Endodermal cell (in vitro differentiated cells): ENCODE measurements at regions not wholly inside any gene's neighbourhood (a gene's known extent, or its start where the extent isn't known, plus 50 kb on each side); places are given as distances from the start of the nearest gene placed in this dataset.

Source experiments
- DNase-seq: peaks from one replicate; pipeline ENCODE4 v3.0.0-alpha.2; 2017
- H3K27ac ChIP-seq: 2 replicates; pipeline ENCODE4 v1.5.1; 2013; ENCODE audit warnings: mild to moderate bottlenecking, low read depth, low read length, moderate library complexity
- H3K27me3 ChIP-seq: 2 replicates; pipeline ENCODE4 v1.6.1; 2013; ENCODE audit warnings: mild to moderate bottlenecking, low read length, moderate library complexity; ENCODE audit not compliant: insufficient read depth, control insufficient read depth, poor library complexity, severe bottlenecking
- H3K36me3 ChIP-seq: 2 replicates; pipeline ENCODE4 v1.7.0; 2013; ENCODE audit warnings: mild to moderate bottlenecking, low read length, moderate library complexity; ENCODE audit not compliant: control insufficient read depth, insufficient read depth
- H3K4me1 ChIP-seq: one replicate; pipeline ENCODE4 v1.7.0; 2013; ENCODE audit warnings: low read length; ENCODE audit not compliant: control insufficient read depth, insufficient read depth
- H3K4me3 ChIP-seq: 2 replicates; pipeline ENCODE4 v1.5.1; 2013; ENCODE audit warnings: mild to moderate bottlenecking, low read length, moderate library complexity
- H3K9ac ChIP-seq: 2 replicates; pipeline ENCODE4 v1.6.1; 2013; ENCODE audit warnings: mild to moderate bottlenecking, low read length, moderate library complexity; ENCODE audit not compliant: poor library complexity, severe bottlenecking; ENCODE audit errors: extremely low read depth
- H3K9me3 ChIP-seq: 2 replicates; pipeline ENCODE4 v1.6.1; 2013; ENCODE audit warnings: mild to moderate bottlenecking, low read length, moderate library complexity; ENCODE audit not compliant: control insufficient read depth
- H3K27ac Mint-ChIP-seq: 2 replicates; pipeline ENCODE4 v1.8.0; 2020; ENCODE audit warnings: mixed read lengths
- H3K27me3 Mint-ChIP-seq: 2 replicates; pipeline ENCODE4 v1.8.0; 2021; ENCODE audit warnings: mild to moderate bottlenecking, mixed read lengths; ENCODE audit not compliant: insufficient read depth
- H3K36me3 Mint-ChIP-seq: 2 replicates; pipeline ENCODE4 v1.8.0; 2020; ENCODE audit warnings: low read depth, mixed read lengths
- H3K4me1 Mint-ChIP-seq: 2 replicates; pipeline ENCODE4 v1.8.0; 2020; ENCODE audit warnings: mixed read lengths
- H3K4me3 Mint-ChIP-seq: 2 replicates; pipeline ENCODE4 v1.8.0; 2020; ENCODE audit warnings: mild to moderate bottlenecking, moderate library complexity, mixed read lengths
- H3K9me3 Mint-ChIP-seq: 2 replicates; pipeline ENCODE4 v1.8.0; 2020; ENCODE audit warnings: mild to moderate bottlenecking, mixed read lengths
- CTCF ChIP-seq: fragments of 200-600 bp; sonication (generic); conservative IDR thresholded peaks from 2 replicates; pipeline ENCODE4 v1.5.0; 2021; ENCODE audit warnings: antibody characterized with exemption, mild to moderate bottlenecking
- WGBS, 2 experiments: methylation state at CpG; one replicate each; pipeline versions ENCODE4 v1.1.5 to v1.1.7; 2013; ENCODE audit warnings: missing lambda C conversion rate in 2 of 2, mixed read lengths in 1 of 2; ENCODE audit not compliant: insufficient coverage in 1 of 2, insufficient read length in 1 of 2; 5-methylcytosine and 5-hydroxymethylcytosine counted together

GRCh38 chr6:33905071-33905609 is 101.3 kb upstream of the MLN start:
- H3K9me3 ChIP-seq = no peaks in the 10 kb centered on the region
- H3K36me3 ChIP-seq = no peaks in the 10 kb centered on the region
- no peak for DNase-seq
- no peak overlapping the region for H3K9ac ChIP-seq
- Mint-ChIP-seq H3K27me3 (peaks cover 25% of the 10 kb centered on the region), H3K9me3 (no peaks in the 10 kb centered on the region), H3K4me1 (peaks cover 15% of the 10 kb centered on the region), H3K27ac (no peak overlapping the region), H3K4me3 (no peak overlapping the region), H3K36me3 (no peaks in the 10 kb centered on the region)
- H3K27ac ChIP-seq = peak overlapping the region; percentile 75
- WGBS, 2 experiments = 91 to 93% methylated on average over 7 to 8 of the region's 8 CpGs
- H3K27me3 ChIP-seq = no peaks in the 10 kb centered on the region
- no peak overlapping the region for H3K4me3 ChIP-seq
- no peaks in the 10 kb centered on the region for H3K4me1 ChIP-seq
- TF ChIP-seq CTCF = no peak

GRCh38 chr6:33904747-33905065 is 100.9 kb upstream of the MLN start:
- H3K9me3 Mint-ChIP-seq = no peaks in the 10 kb centered on the region
- peaks cover 25% of the 10 kb centered on the region for H3K27me3 Mint-ChIP-seq
- no peak overlapping the region for H3K27ac Mint-ChIP-seq
- Histone ChIP-seq H3K4me1 (no peaks in the 10 kb centered on the region), H3K9ac (no peak overlapping the region), H3K27ac (peak overlapping the region; percentile 75), H3K9me3 (no peaks in the 10 kb centered on the region), H3K36me3 (no peaks in the 10 kb centered on the region), H3K4me3 (no peak overlapping the region), H3K27me3 (no peaks in the 10 kb centered on the region)
- no peak overlapping the region for H3K4me3 Mint-ChIP-seq
- DNase-seq = no peak
- no peak for TF ChIP-seq CTCF
- peaks cover 15% of the 10 kb centered on the region for H3K4me1 Mint-ChIP-seq
- H3K36me3 Mint-ChIP-seq = no peaks in the 10 kb centered on the region
- 86 to 92% methylated on average over 2 of the region's 2 CpGs for WGBS, 2 experiments

- Histone ChIP-seq H3K27me3 (no peaks in the 10 kb centered on the region), H3K9ac (no peak overlapping the region), H3K4me3 (no peak overlapping the region), H3K27ac (peak overlapping the region; percentile 75), H3K9me3 (no peaks in the 10 kb centered on the region), H3K4me1 (no peaks in the 10 kb centered on the region), H3K36me3 (no peaks in the 10 kb centered on the region)
- H3K36me3 Mint-ChIP-seq = no peaks in the 10 kb centered on the region
- no peak for TF ChIP-seq CTCF
- no peak overlapping the region for H3K4me3 Mint-ChIP-seq
- WGBS, 2 experiments = 71 to 83% methylated on average over 6 to 12 of the region's 14 CpGs
- peaks cover 15% of the 10 kb centered on the region for H3K4me1 Mint-ChIP-seq
- H3K27ac Mint-ChIP-seq = no peak overlapping the region
- peaks cover 27% of the 10 kb centered on the region for H3K27me3 Mint-ChIP-seq
- no peak for DNase-seq
- no peaks in the 10 kb centered on the region for H3K9me3 Mint-ChIP-seq
Observed at GRCh38 chr6:33904050-33904746, 100.4 kb upstream of the MLN start.
